Glomerular visceral epithelial cell (primary cell): ENCODE measurements at regions not wholly inside any gene's neighbourhood (a gene's known extent, or its start where the extent isn't known, plus 50 kb on each side); places are given as distances from the start of the nearest gene placed in this dataset.
"Not testable (repeated sequence)": the region's sequence is repeated elsewhere in the genome, so short reads cannot be mapped to it uniquely, and the experiment has no call there.

Experiments
- DNase-seq: peaks from one replicate; pipeline ENCODE4 v3.0.0-alpha.2; 2016; ENCODE audit errors: extremely low spot score

- no peak for DNase-seq
Measured at GRCh38 chr13:70284371-70284770, 176.1 kb upstream of the KLHL1 start.

- no peak for DNase-seq
Measured at GRCh38 chr13:70275841-70276240, 167.6 kb upstream of the KLHL1 start.

GRCh38 chr13:70255406-70255991, 147.2 kb upstream of the KLHL1 start:
- no peak for DNase-seq

- peak; percentile 38 for DNase-seq
Measured at GRCh38 chr13:70253834-70254233, 145.6 kb upstream of the KLHL1 start.

GRCh38 chr13:70253411-70253810, 145.2 kb upstream of the KLHL1 start:
- DNase-seq, result no peak

GRCh38 chr13:70249332-70250064, 141.2 kb upstream of the KLHL1 start:
- peak; percentile 33 for DNase-seq

GRCh38 chr13:70237131-70237530, 128.9 kb upstream of the KLHL1 start:
- DNase-seq, result no peak

GRCh38 chr13:70235565-70235964, 127.3 kb upstream of the KLHL1 start:
- no peak for DNase-seq

GRCh38 chr13:70223911-70224310, 115.7 kb upstream of the KLHL1 start:
- DNase-seq, result no peak

GRCh38 chr13:70222926-70223325, 114.7 kb upstream of the KLHL1 start:
- no peak for DNase-seq

GRCh38 chr13:70218618-70219017, 110.4 kb upstream of the KLHL1 start:
- DNase-seq, result no peak

GRCh38 chr13:70208968-70209367, 100.7 kb upstream of the KLHL1 start:
- DNase-seq, result not testable (repeated sequence)

GRCh38 chr13:70206671-70207070, 98.4 kb upstream of the KLHL1 start:
- no peak for DNase-seq

- no peak for DNase-seq
Measured at GRCh38 chr13:70203661-70204229, 95.5 kb upstream of the KLHL1 start.

- no peak for DNase-seq
Measured at GRCh38 chr13:70191034-70191433, 82.8 kb upstream of the KLHL1 start.

GRCh38 chr13:70189981-70190380, 81.7 kb upstream of the KLHL1 start:
- no peak for DNase-seq

GRCh38 chr13:70188567-70188966, 80.3 kb upstream of the KLHL1 start:
- DNase-seq, result peak; percentile 91

- peak; percentile 78 for DNase-seq
Measured at GRCh38 chr13:70183041-70183440, 74.8 kb upstream of the KLHL1 start.
